GM06990 (cell line): ENCODE measurements at regions not wholly inside any gene's neighbourhood (a gene's known extent, or its start where the extent isn't known, plus 50 kb on each side); places are given as distances from the start of the nearest gene placed in this dataset.

ENCODE experiments used
- DNase-seq: peaks from one replicate; pipeline ENCODE4 v3.0.0-alpha.2; 2011; ENCODE audit not compliant: insufficient read length; ENCODE audit errors: extremely low read depth
- H3K27me3 ChIP-seq: replicated peaks from 2 replicates; pipeline ENCODE4 v1.6.0; 2011; ENCODE audit warnings: low read length; ENCODE audit not compliant: control insufficient read depth, insufficient read depth
- H3K36me3 ChIP-seq: 2 replicates; pipeline ENCODE4 v1.5.1; 2011; ENCODE audit warnings: low read length; ENCODE audit not compliant: control insufficient read depth, insufficient read depth
- H3K4me3 ChIP-seq: replicated peaks from 2 replicates; pipeline ENCODE4 v1.5.1; 2011; ENCODE audit warnings: low read depth, mild to moderate bottlenecking, control low read depth, low read length
- CTCF ChIP-seq: IDR thresholded peaks from 2 replicates; pipeline ENCODE4 v1.5.1; 2011; ENCODE audit warnings: low read length, control low read depth, mild to moderate bottlenecking, inconsistent platforms; ENCODE audit not compliant: insufficient read depth, poor library complexity, severe bottlenecking

GRCh38 chr22:22983816-22984215, 86.5 kb upstream of the GNAZ start:
- Histone ChIP-seq H3K36me3 (no peaks in the 10 kb centered on the region), H3K4me3 (no peak overlapping the region), H3K27me3 (no peaks in the 10 kb centered on the region; the same call in 1 of the 2 replicates)
- DNase-seq: no peak
- no peak for TF ChIP-seq CTCF

GRCh38 chr22:22984967-22985366, 85.4 kb upstream of the GNAZ start:
- no peak for TF ChIP-seq CTCF
- no peaks in the 10 kb centered on the region for H3K36me3 ChIP-seq
- no peaks in the 10 kb centered on the region; the same call in 1 of the 2 replicates for H3K27me3 ChIP-seq
- H3K4me3 ChIP-seq: no peak overlapping the region
- DNase-seq: no peak

GRCh38 chr22:22986008-22986407, 84.3 kb upstream of the GNAZ start:
- H3K4me3 ChIP-seq: no peak overlapping the region
- TF ChIP-seq CTCF: no peak
- H3K27me3 ChIP-seq: no peaks in the 10 kb centered on the region; the same call in 1 of the 2 replicates
- no peak for DNase-seq
- no peaks in the 10 kb centered on the region for H3K36me3 ChIP-seq

GRCh38 chr22:22986640-22987039, 83.7 kb upstream of the GNAZ start:
- H3K4me3 ChIP-seq: no peak overlapping the region
- no peak for DNase-seq
- H3K27me3 ChIP-seq: no peaks in the 10 kb centered on the region; the same call in 1 of the 2 replicates
- no peaks in the 10 kb centered on the region for H3K36me3 ChIP-seq
- no peak for TF ChIP-seq CTCF

GRCh38 chr22:22988150-22988549, 82.2 kb upstream of the GNAZ start:
- Histone ChIP-seq H3K36me3 (no peaks in the 10 kb centered on the region), H3K27me3 (no peaks in the 10 kb centered on the region; the same call in 1 of the 2 replicates), H3K4me3 (no peak overlapping the region)
- DNase-seq: no peak
- no peak for TF ChIP-seq CTCF

- Histone ChIP-seq H3K36me3 (no peaks in the 10 kb centered on the region), H3K4me3 (no peak overlapping the region), H3K27me3 (no peaks in the 10 kb centered on the region; the same call in 1 of the 2 replicates)
- no peak for TF ChIP-seq CTCF
- no peak for DNase-seq
These were observed 81.5 kb upstream of the GNAZ start for GRCh38 chr22:22988785-22989184.
